ENCODE measurements at regions not wholly inside any gene's neighbourhood (a gene's known extent, or its start where the extent isn't known, plus 50 kb on each side); places are given as distances from the start of the nearest gene placed in this dataset.

GRCh38 chr1:29893806-29894205 is 657.5 kb downstream of the PTPRU start:
- TF ChIP-seq CTCF (IDR thresholded peaks at IDR 0.05) (no peak), POLR2A (IDR thresholded peaks at IDR 0.05) (no peak)

Measured in thyroid gland (tissue), 4 donors.